Suprapubic skin (tissue), 4 donors: ENCODE measurements at regions not wholly inside any gene's neighbourhood (a gene's known extent, or its start where the extent isn't known, plus 50 kb on each side); places are given as distances from the start of the nearest gene placed in this dataset.

Source experiments
- DNase-seq, 2 donors: peaks; one replicate each; pipeline ENCODE4 v3.0.0-alpha.2; 2019; ENCODE audit warnings: low spot score in 2 of 2
- H3K27ac ChIP-seq: fragments of 200-600 bp; sonication (generic); one replicate; pipeline ENCODE4 v1.5.1; 2019
- H3K27me3 ChIP-seq: fragments of 200-600 bp; sonication (generic); one replicate; pipeline ENCODE4 v1.5.1; 2019
- H3K36me3 ChIP-seq: fragments of 200-600 bp; sonication (generic); one replicate; pipeline ENCODE4 v1.5.1; 2019
- H3K4me1 ChIP-seq: fragments of 200-600 bp; sonication (generic); one replicate; pipeline ENCODE4 v1.5.1; 2019
- H3K4me3 ChIP-seq: fragments of 200-600 bp; sonication (generic); one replicate; pipeline ENCODE4 v1.5.1; 2019; ENCODE audit warnings: mild to moderate bottlenecking
- H3K9me3 ChIP-seq: fragments of 200-600 bp; sonication (generic); one replicate; pipeline ENCODE4 v1.5.1; 2019
- CTCF ChIP-seq, 2 donors: fragments of 200-600 bp in 1 of 2; fragments of 450-650 bp in 1 of 2; sonication (generic) in 1 of 2; IDR thresholded peaks; one replicate each; pipeline ENCODE4 v1.5.1; 2016 to 2019; ENCODE audit warnings: antibody characterized with exemption in 2 of 2, mild to moderate bottlenecking in 1 of 2, moderate library complexity in 1 of 2
- EP300 ChIP-seq: sonication (generic); formaldehyde crosslinking; IDR thresholded peaks from one replicate; pipeline ENCODE4 v1.6.1; 2017; ENCODE audit warnings: antibody characterized with exemption
- POLR2A ChIP-seq, 2 donors: fragments of 450-650 bp; IDR thresholded peaks; one replicate each; pipeline ENCODE4 v1.6.1; 2017; ENCODE audit warnings: antibody characterized with exemption in 2 of 2, mild to moderate bottlenecking in 2 of 2, moderate library complexity in 2 of 2
- POLR2AphosphoS5 ChIP-seq, 3 donors: sonication (generic); formaldehyde crosslinking; IDR thresholded peaks; one replicate each; pipeline ENCODE4 v1.6.1; 2017; ENCODE audit warnings: antibody characterized with exemption in 3 of 3
- WGBS: methylation state at CpG from one replicate; pipeline ENCODE4 v1.1.5; 2018; 5-methylcytosine and 5-hydroxymethylcytosine counted together

- Histone ChIP-seq H3K27me3 (no peaks in the 10 kb centered on the region), H3K27ac (no peak overlapping the region), H3K36me3 (no peaks in the 10 kb centered on the region), H3K9me3 (no peaks in the 10 kb centered on the region), H3K4me1 (peaks cover 15% of the 10 kb centered on the region), H3K4me3 (no peak overlapping the region)
- TF ChIP-seq POLR2AphosphoS5 (IDR thresholded peaks at IDR 0.05) (no peak), CTCF (IDR thresholded peaks at IDR 0.05) (no peak), EP300 (no peak), POLR2A (IDR thresholded peaks at IDR 0.05) (no peak)
- DNase-seq, result no peak
- 100% methylated on average over 1 of the region's 1 CpG for WGBS
These were observed 220.0 kb upstream of the ZFP64 start for GRCh38 chr20:52411611-52412010.

- peak in 1 of 2 donors; percentile 68 for DNase-seq
- TF ChIP-seq POLR2A (IDR thresholded peaks at IDR 0.05), result no peak
- TF ChIP-seq CTCF (IDR thresholded peaks at IDR 0.05), result no peak
- TF ChIP-seq EP300, result no peak
- peak in 1 of 3 donors; percentile 4 for TF ChIP-seq POLR2AphosphoS5 (IDR thresholded peaks at IDR 0.05)
- H3K9me3 ChIP-seq, result no peaks in the 10 kb centered on the region
- peaks cover 15% of the 10 kb centered on the region for H3K4me1 ChIP-seq
- no peak overlapping the region for H3K27ac ChIP-seq
- H3K4me3 ChIP-seq, result no peak overlapping the region
- H3K36me3 ChIP-seq, result no peaks in the 10 kb centered on the region
- no peaks in the 10 kb centered on the region for H3K27me3 ChIP-seq
- 43% methylated on average over 11 of the region's 11 CpGs for WGBS
These were observed 219.2 kb upstream of the ZFP64 start for GRCh38 chr20:52410731-52411234.

GRCh38 chr20:52410182-52410647 lies 218.6 kb upstream of the ZFP64 start:
- Histone ChIP-seq H3K4me3 (no peak overlapping the region), H3K9me3 (no peaks in the 10 kb centered on the region), H3K27me3 (no peaks in the 10 kb centered on the region), H3K4me1 (peaks cover 20% of the 10 kb centered on the region), H3K27ac (no peak overlapping the region), H3K36me3 (no peaks in the 10 kb centered on the region)
- WGBS, result 16% methylated on average over 11 of the region's 11 CpGs
- TF ChIP-seq POLR2AphosphoS5 (IDR thresholded peaks at IDR 0.05), result peak in 2 of 3 donors; percentile 22 to 49
- TF ChIP-seq POLR2A (IDR thresholded peaks at IDR 0.05), result no peak
- TF ChIP-seq EP300, result no peak
- peak in 1 of 2 donors; percentile 74 for DNase-seq

GRCh38 chr20:52405986-52406385 lies 214.4 kb upstream of the ZFP64 start:
- WGBS, result 94% methylated on average over 2 of the region's 2 CpGs
- TF ChIP-seq EP300 (no peak), CTCF (IDR thresholded peaks at IDR 0.05) (no peak), POLR2AphosphoS5 (IDR thresholded peaks at IDR 0.05) (no peak), POLR2A (IDR thresholded peaks at IDR 0.05) (no peak)
- Histone ChIP-seq H3K27me3 (no peaks in the 10 kb centered on the region), H3K9me3 (no peaks in the 10 kb centered on the region), H3K4me1 (peaks cover 20% of the 10 kb centered on the region), H3K27ac (no peak overlapping the region), H3K4me3 (no peak overlapping the region), H3K36me3 (no peaks in the 10 kb centered on the region)
- DNase-seq, result no peak

GRCh38 chr20:52405417-52405816 lies 213.8 kb upstream of the ZFP64 start:
- Histone ChIP-seq H3K27ac (no peak overlapping the region), H3K9me3 (no peaks in the 10 kb centered on the region), H3K4me1 (peaks cover 14% of the 10 kb centered on the region), H3K4me3 (no peak overlapping the region), H3K36me3 (no peaks in the 10 kb centered on the region), H3K27me3 (no peaks in the 10 kb centered on the region)
- TF ChIP-seq EP300, result no peak
- no peak for TF ChIP-seq CTCF (IDR thresholded peaks at IDR 0.05)
- no peak for TF ChIP-seq POLR2AphosphoS5 (IDR thresholded peaks at IDR 0.05)
- no peak for TF ChIP-seq POLR2A (IDR thresholded peaks at IDR 0.05)
- WGBS, result 47% methylated on average over 1 of the region's 1 CpG
- DNase-seq, result no peak

- Histone ChIP-seq H3K9me3 (no peaks in the 10 kb centered on the region), H3K4me1 (peaks cover 7% of the 10 kb centered on the region), H3K36me3 (no peaks in the 10 kb centered on the region), H3K27ac (no peak overlapping the region), H3K27me3 (no peaks in the 10 kb centered on the region), H3K4me3 (no peak overlapping the region)
- TF ChIP-seq CTCF (IDR thresholded peaks at IDR 0.05) (no peak), POLR2AphosphoS5 (IDR thresholded peaks at IDR 0.05) (no peak), POLR2A (IDR thresholded peaks at IDR 0.05) (no peak), EP300 (no peak)
- DNase-seq, result no peak
- WGBS, result 61% methylated on average over 3 of the region's 3 CpGs
These were observed 213.1 kb upstream of the ZFP64 start for GRCh38 chr20:52404671-52405070.
